Effector memory CD8-positive, alpha-beta T cell (primary cell): ENCODE measurements at regions not wholly inside any gene's neighbourhood (a gene's known extent, or its start where the extent isn't known, plus 50 kb on each side); places are given as distances from the start of the nearest gene placed in this dataset.

Source experiments
- ATAC-seq: fragments of 150-1000 bp; cut with Tn5 transposase; replicated peaks from 2 replicates; pipeline ENCODE4 v1.10.0; 2021; ENCODE audit warnings: mild to moderate bottlenecking, moderate library complexity
- DNase-seq, 3 experiments: peaks; one replicate each; pipeline ENCODE4 v3.0.0; 2021
- H3K27ac Mint-ChIP-seq, 2 donors: one replicate each; pipeline ENCODE4 v1.8.0; 2022; ENCODE audit warnings: mild to moderate bottlenecking in 2 of 2, mixed read lengths in 2 of 2, moderate library complexity in 2 of 2
- H3K27me3 Mint-ChIP-seq, 2 donors: one replicate each; pipeline ENCODE4 v1.8.0; 2022; ENCODE audit warnings: mixed read lengths in 2 of 2
- H3K36me3 Mint-ChIP-seq: one replicate; pipeline ENCODE4 v1.8.0; 2022; ENCODE audit warnings: mild to moderate bottlenecking, moderate library complexity, mixed read lengths; ENCODE audit not compliant: insufficient read depth
- H3K4me1 Mint-ChIP-seq, 2 donors: one replicate each; pipeline ENCODE4 v1.8.0; 2022; ENCODE audit warnings: low read depth in 2 of 2, mixed read lengths in 2 of 2
- H3K4me3 Mint-ChIP-seq, 2 donors: one replicate each; pipeline ENCODE4 v1.8.0; 2022; ENCODE audit warnings: mild to moderate bottlenecking in 2 of 2, mixed read lengths in 2 of 2, moderate library complexity in 2 of 2
- H3K9me3 Mint-ChIP-seq, 2 donors: one replicate each; pipeline ENCODE4 v1.8.0; 2022; ENCODE audit warnings: mixed read lengths in 2 of 2

DNA sequence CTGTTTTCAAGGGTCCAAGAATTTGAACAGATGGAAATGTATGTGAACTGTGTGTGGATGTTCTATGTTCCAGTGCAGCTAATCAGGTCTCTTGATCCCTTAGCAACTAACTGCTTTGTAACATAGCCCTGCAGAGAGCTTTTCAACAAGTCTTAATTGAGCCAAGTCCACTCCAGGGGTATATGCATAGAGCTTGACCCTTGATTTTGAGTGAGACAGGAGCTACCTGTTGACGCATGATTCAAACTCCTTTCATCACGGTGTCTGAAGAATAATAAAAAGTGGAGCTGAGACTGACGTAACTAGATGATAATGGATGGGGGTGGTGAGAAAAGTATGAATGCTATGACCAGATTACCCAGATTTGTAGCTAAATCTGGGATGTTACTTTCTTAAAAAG, 93.3 kb upstream of the CCDC54 start:
- Mint-ChIP-seq H3K9me3 (no peaks in the 10 kb centered on the region), H3K36me3 (no peaks in the 10 kb centered on the region), H3K27me3 (peaks cover 25 to 34% of the 10 kb centered on the region in 2 donors), H3K4me3 (no peak overlapping the region), H3K27ac (no peak overlapping the region), H3K4me1 (no peaks in the 10 kb centered on the region)
- DNase-seq (no peak), ATAC-seq (no peak)

- Mint-ChIP-seq H3K36me3 (no peaks in the 10 kb centered on the region), H3K9me3 (no peaks in the 10 kb centered on the region), H3K27me3 (peaks cover 25 to 34% of the 10 kb centered on the region in 2 donors), H3K4me3 (no peak overlapping the region), H3K27ac (no peak overlapping the region), H3K4me1 (no peaks in the 10 kb centered on the region)
- DNase-seq (no peak), ATAC-seq (no peak)
These were observed 92.6 kb upstream of the CCDC54 start for GRCh38 chr3:107284612-107285011.

GRCh38 chr3:107285197-107285596, 92.0 kb upstream of the CCDC54 start:
- no peaks in the 10 kb centered on the region for H3K36me3 Mint-ChIP-seq
- H3K4me1 Mint-ChIP-seq = no peaks in the 10 kb centered on the region
- no peak for DNase-seq
- no peak overlapping the region for H3K4me3 Mint-ChIP-seq
- no peak overlapping the region for H3K27ac Mint-ChIP-seq
- H3K27me3 Mint-ChIP-seq = peaks cover 25 to 34% of the 10 kb centered on the region in 2 donors
- no peak for ATAC-seq
- H3K9me3 Mint-ChIP-seq = no peaks in the 10 kb centered on the region

- H3K36me3 Mint-ChIP-seq = no peaks in the 10 kb centered on the region
- no peak overlapping the region for H3K4me3 Mint-ChIP-seq
- no peak overlapping the region for H3K27ac Mint-ChIP-seq
- no peaks in the 10 kb centered on the region for H3K4me1 Mint-ChIP-seq
- ATAC-seq (no peak), DNase-seq (no peak)
- H3K9me3 Mint-ChIP-seq = no peaks in the 10 kb centered on the region
- H3K27me3 Mint-ChIP-seq = peaks cover 10 to 18% of the 10 kb centered on the region in 2 donors
These were observed 87.9 kb upstream of the CCDC54 start for GRCh38 chr3:107289354-107289753.

DNA sequence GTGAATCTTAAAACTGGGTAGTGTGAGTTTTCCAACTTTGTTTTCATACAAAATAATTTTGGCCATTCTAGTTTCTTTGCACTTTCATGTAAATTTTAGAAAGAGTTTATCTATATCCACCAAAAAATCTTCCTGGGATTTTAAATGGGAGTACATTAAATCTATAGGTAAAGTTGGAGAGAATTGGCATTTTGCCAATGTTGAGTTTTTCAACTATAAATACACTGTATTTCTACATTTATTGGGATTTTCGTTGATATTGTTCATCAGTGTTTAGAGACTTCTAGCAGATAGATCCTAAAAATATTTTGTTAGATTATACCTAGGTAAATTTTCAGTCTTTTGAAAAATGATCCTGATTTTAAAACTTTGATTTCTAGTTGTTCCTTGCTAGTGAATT, 83.1 kb upstream of the CCDC54 start:
- DNase-seq (no peak), ATAC-seq (no peak)
- no peaks in the 10 kb centered on the region for H3K27me3 Mint-ChIP-seq
- H3K4me3 Mint-ChIP-seq = no peak overlapping the region
- H3K4me1 Mint-ChIP-seq = no peaks in the 10 kb centered on the region
- H3K9me3 Mint-ChIP-seq = no peaks in the 10 kb centered on the region
- peaks cover 2% of the 10 kb centered on the region for H3K36me3 Mint-ChIP-seq
- no peak overlapping the region for H3K27ac Mint-ChIP-seq

DNA sequence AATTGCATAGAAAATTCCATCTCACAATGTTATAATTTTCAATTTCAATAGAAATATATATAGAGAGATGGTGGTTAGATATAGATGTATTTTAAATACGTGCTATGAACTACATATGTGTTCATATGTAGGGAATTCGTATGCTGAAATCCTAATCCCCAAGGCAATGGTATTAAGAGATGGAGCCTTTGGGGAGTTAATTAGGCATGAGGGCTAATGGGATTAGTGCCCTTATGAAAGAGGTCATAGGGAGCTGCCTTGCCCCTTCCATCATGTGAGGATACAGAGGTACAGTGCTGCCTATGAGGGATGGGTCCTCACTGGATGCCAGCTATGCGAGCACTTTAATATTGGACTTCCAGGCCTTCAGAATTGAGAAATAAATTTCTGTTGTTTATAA, 79.6 kb upstream of the CCDC54 start:
- Mint-ChIP-seq H3K9me3 (no peaks in the 10 kb centered on the region), H3K36me3 (peaks cover 2% of the 10 kb centered on the region)
- no peak for ATAC-seq

DNA sequence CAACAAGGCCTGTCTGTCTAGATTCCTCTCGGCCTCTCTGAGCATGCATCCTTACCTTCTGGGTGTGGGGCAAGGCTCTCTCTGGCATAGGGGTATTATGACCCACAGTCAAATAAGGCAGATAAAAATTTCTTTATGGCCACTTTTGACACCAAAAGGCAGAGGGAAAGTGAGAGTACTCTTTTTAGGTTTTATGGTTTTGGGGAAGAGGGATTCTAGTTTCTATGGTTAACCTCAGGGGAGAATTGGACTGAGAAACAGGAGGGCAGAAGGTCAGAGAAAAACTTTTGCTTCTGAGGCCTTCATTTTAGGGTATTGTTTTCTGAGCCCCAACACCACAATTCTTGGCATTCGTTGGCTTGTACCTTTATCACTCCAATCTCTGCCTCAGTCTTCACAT, 70.0 kb upstream of the CCDC54 start:
- no peaks in the 10 kb centered on the region for H3K4me1 Mint-ChIP-seq
- ATAC-seq = no peak

More for the DNA sequence above, 79.6 kb upstream of the CCDC54 start:
- H3K4me1 Mint-ChIP-seq = no peaks in the 10 kb centered on the region
- no peak overlapping the region for H3K27ac Mint-ChIP-seq
- H3K27me3 Mint-ChIP-seq = no peaks in the 10 kb centered on the region
- H3K4me3 Mint-ChIP-seq = no peak overlapping the region
- no peak for DNase-seq

GRCh38 chr3:107308716-107309115, 68.5 kb upstream of the CCDC54 start:
- H3K27ac Mint-ChIP-seq = no peak overlapping the region

More for the DNA sequence above, 70.0 kb upstream of the CCDC54 start:
- Mint-ChIP-seq H3K9me3 (no peaks in the 10 kb centered on the region), H3K27me3 (peaks cover 0 to 8% of the 10 kb centered on the region in 2 donors), H3K36me3 (no peaks in the 10 kb centered on the region), H3K27ac (no peak overlapping the region), H3K4me3 (no peak overlapping the region)
- no peak for DNase-seq

DNA sequence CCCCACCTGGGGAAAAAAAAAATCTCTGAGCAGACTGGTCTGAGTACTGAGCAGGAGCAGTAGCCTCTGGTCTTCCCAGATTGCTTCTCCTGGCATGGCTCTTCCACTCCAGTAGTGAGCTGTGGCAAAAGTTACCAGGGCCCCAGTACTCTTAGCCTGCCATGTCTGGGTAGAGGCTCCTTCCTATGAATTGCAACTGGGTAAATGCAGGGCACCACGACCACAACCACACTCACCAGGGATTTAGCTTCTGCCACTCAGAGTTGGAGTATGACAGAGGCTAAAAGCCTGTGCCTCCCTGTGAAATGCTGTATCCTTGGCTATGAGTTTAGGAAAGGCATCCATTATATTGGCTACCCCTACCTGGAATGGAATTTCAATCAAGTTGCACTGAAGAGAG, 67.9 kb upstream of the CCDC54 start:
- H3K36me3 Mint-ChIP-seq = no peaks in the 10 kb centered on the region
- H3K27ac Mint-ChIP-seq = no peak overlapping the region
- ATAC-seq (no peak), DNase-seq (no peak)
- peaks cover 6 to 26% of the 10 kb centered on the region in 2 donors for H3K27me3 Mint-ChIP-seq
- H3K4me3 Mint-ChIP-seq = no peak overlapping the region
- H3K9me3 Mint-ChIP-seq = no peaks in the 10 kb centered on the region
- H3K4me1 Mint-ChIP-seq = no peaks in the 10 kb centered on the region

More at GRCh38 chr3:107308716-107309115, 68.5 kb upstream of the CCDC54 start:
- no peaks in the 10 kb centered on the region for H3K36me3 Mint-ChIP-seq
- peaks cover under 1 to 23% of the 10 kb centered on the region in 2 donors for H3K27me3 Mint-ChIP-seq
- DNase-seq (no peak), ATAC-seq (no peak)
- no peak overlapping the region for H3K4me3 Mint-ChIP-seq
- no peaks in the 10 kb centered on the region for H3K4me1 Mint-ChIP-seq
- H3K9me3 Mint-ChIP-seq = no peaks in the 10 kb centered on the region

- H3K9me3 Mint-ChIP-seq = no peaks in the 10 kb centered on the region
- no peak overlapping the region for H3K4me3 Mint-ChIP-seq
These were observed 63.5 kb upstream of the CCDC54 start for GRCh38 chr3:107313711-107314110.

GRCh38 chr3:107315141-107315540, 62.1 kb upstream of the CCDC54 start:
- Mint-ChIP-seq H3K9me3 (no peaks in the 10 kb centered on the region), H3K4me1 (no peaks in the 10 kb centered on the region), H3K27ac (no peak overlapping the region), H3K36me3 (no peaks in the 10 kb centered on the region), H3K27me3 (peaks cover 37 to 58% of the 10 kb centered on the region in 2 donors), H3K4me3 (no peak overlapping the region)
- no peak for ATAC-seq
- no peak for DNase-seq

More at GRCh38 chr3:107313711-107314110, 63.5 kb upstream of the CCDC54 start:
- ATAC-seq (no peak), DNase-seq (no peak)
- Mint-ChIP-seq H3K36me3 (no peaks in the 10 kb centered on the region), H3K4me1 (no peaks in the 10 kb centered on the region), H3K27me3 (peaks cover 37 to 58% of the 10 kb centered on the region in 2 donors), H3K27ac (no peak overlapping the region)

GRCh38 chr3:107323723-107324122, 53.5 kb upstream of the CCDC54 start:
- Mint-ChIP-seq H3K27ac (no peak overlapping the region), H3K36me3 (no peaks in the 10 kb centered on the region), H3K27me3 (peaks cover 18% of the 10 kb centered on the region in 2 donors), H3K4me3 (no peak overlapping the region), H3K4me1 (no peaks in the 10 kb centered on the region), H3K9me3 (no peaks in the 10 kb centered on the region)
- DNase-seq (no peak), ATAC-seq (no peak)

DNA sequence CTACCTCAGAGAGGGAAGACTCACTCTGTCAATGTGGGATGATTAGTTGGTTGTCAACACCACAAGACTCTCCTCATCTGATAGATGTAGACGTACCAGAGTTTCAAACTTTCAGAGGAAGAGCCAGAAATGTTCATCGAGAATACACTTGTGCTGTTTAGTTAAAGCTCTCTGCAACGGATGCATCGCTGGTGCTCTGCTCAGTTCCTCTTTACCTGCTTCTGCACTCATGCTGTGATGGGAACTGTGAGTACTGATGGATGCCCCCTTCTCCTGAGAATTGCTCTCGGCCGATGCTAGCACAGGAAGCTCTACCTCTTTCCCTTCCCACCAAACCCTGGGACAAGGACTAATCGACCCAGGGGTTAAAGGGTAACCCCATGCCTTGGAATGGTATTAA, 51.8 kb upstream of the CCDC54 start:
- DNase-seq (no peak), ATAC-seq (no peak)
- no peak overlapping the region for H3K27ac Mint-ChIP-seq
- H3K4me1 Mint-ChIP-seq = no peaks in the 10 kb centered on the region
- no peak overlapping the region for H3K4me3 Mint-ChIP-seq
- no peaks in the 10 kb centered on the region for H3K9me3 Mint-ChIP-seq
- H3K36me3 Mint-ChIP-seq = no peaks in the 10 kb centered on the region
- H3K27me3 Mint-ChIP-seq = peaks cover 18 to 24% of the 10 kb centered on the region in 2 donors
